T-cell (primary cell): ENCODE measurements at regions not wholly inside any gene's neighbourhood (a gene's known extent, or its start where the extent isn't known, plus 50 kb on each side); places are given as distances from the start of the nearest gene placed in this dataset.

ENCODE experiments used
- ATAC-seq, 4 experiments: fragments of 200-7000 bp in 3 of 4; fragments of 150-1000 bp in 1 of 4; cut with Tn5 transposase; replicated peaks in 1 of 4; 1 replicate in 3 of 4; 2 replicates in 1 of 4; pipeline ENCODE4 v1.10.0; 2021; ENCODE audit warnings: moderate library complexity in 3 of 4, mild to moderate bottlenecking in 2 of 4, moderate number of reproducible peaks in 1 of 4
- CTCF ChIA-PET, 2 donors: fragments of 300-600 bp; sonication (Branson Sonifier 250); formaldehyde crosslinking; loops; one replicate each; lab custom pipeline; 2022; ENCODE audit warnings: antibody characterized with exemption in 2 of 2; lab: Charles Lee
- POLR2A ChIA-PET, 2 donors: fragments of 300-600 bp; sonication (Branson Sonifier 250); formaldehyde crosslinking; loops; one replicate each; lab custom pipeline; 2022; ENCODE audit warnings: antibody characterized with exemption in 2 of 2; lab: Charles Lee
- DNase-seq, 35 experiments: peaks; one replicate each; pipeline versions ENCODE4 v3.0.0 to v3.0.0-alpha.2; 2013 to 2023
- H3K27ac ChIP-seq: one replicate; pipeline ENCODE4 v1.5.1; 2013; ENCODE audit warnings: low read length
- H3K27me3 ChIP-seq, 2 experiments: replicated peaks in 1 of 2; 1 replicate in 1 of 2; 2 replicates in 1 of 2; pipeline versions ENCODE4 v1.6.1 to v1.7.0; 2013; ENCODE audit warnings: low read length in 1 of 2, mixed read lengths in 1 of 2; ENCODE audit not compliant: control insufficient read depth in 2 of 2, insufficient read depth in 2 of 2; ENCODE audit errors: extremely low read depth in 1 of 2
- H3K36me3 ChIP-seq, 2 donors: 1 replicate in 1 of 2; 2 replicates in 1 of 2; pipeline versions ENCODE4 v1.6.1 to v1.7.0; 2013; ENCODE audit warnings: low read length in 1 of 2; ENCODE audit not compliant: control insufficient read depth in 2 of 2, insufficient read depth in 1 of 2; ENCODE audit errors: extremely low read depth in 1 of 2
- H3K4me1 ChIP-seq, 2 experiments: 1 replicate in 1 of 2; 2 replicates in 1 of 2; pipeline versions ENCODE4 v1.6.1 to v1.7.0; 2013; ENCODE audit warnings: low read length in 2 of 2, mixed read lengths in 1 of 2; ENCODE audit not compliant: insufficient read depth in 2 of 2, control insufficient read depth in 1 of 2; ENCODE audit errors: extremely low read depth in 1 of 2
- H3K4me3 ChIP-seq, 2 donors: 1 replicate in 1 of 2; 2 replicates in 1 of 2; pipeline versions ENCODE4 v1.5.1 to v1.7.0; 2013; ENCODE audit warnings: mild to moderate bottlenecking in 2 of 2, low read length in 1 of 2, moderate library complexity in 1 of 2; ENCODE audit not compliant: control insufficient read depth in 1 of 2; ENCODE audit errors: extremely low read depth in 1 of 2
- H3K9me3 ChIP-seq: 2 replicates; pipeline ENCODE4 v1.7.0; 2013
- H3K27ac Mint-ChIP-seq, 2 donors: one replicate each; pipeline ENCODE4 v1.8.0; 2020 to 2021; ENCODE audit warnings: mild to moderate bottlenecking in 2 of 2, mixed read lengths in 2 of 2
- H3K27me3 Mint-ChIP-seq, 2 donors: one replicate each; pipeline ENCODE4 v1.8.0; 2021 to 2022; ENCODE audit warnings: mixed read lengths in 2 of 2
- H3K36me3 Mint-ChIP-seq: one replicate; pipeline ENCODE4 v1.8.0; 2021; ENCODE audit warnings: mixed read lengths
- H3K4me1 Mint-ChIP-seq, 3 donors: one replicate each; pipeline ENCODE4 v1.8.0; 2020 to 2022; ENCODE audit warnings: mixed read lengths in 3 of 3, mild to moderate bottlenecking in 1 of 3
- H3K4me3 Mint-ChIP-seq, 3 donors: one replicate each; pipeline ENCODE4 v1.8.0; 2020 to 2022; ENCODE audit warnings: mild to moderate bottlenecking in 3 of 3, mixed read lengths in 3 of 3, moderate library complexity in 3 of 3
- H3K9me3 Mint-ChIP-seq, 3 donors: one replicate each; pipeline ENCODE4 v1.8.0; 2020 to 2022; ENCODE audit warnings: mixed read lengths in 3 of 3
- WGBS: methylation state at CpG from one replicate; pipeline ENCODE4 v1.1.5; 2013; ENCODE audit warnings: missing lambda C conversion rate; ENCODE audit not compliant: insufficient coverage; 5-methylcytosine and 5-hydroxymethylcytosine counted together

DNA sequence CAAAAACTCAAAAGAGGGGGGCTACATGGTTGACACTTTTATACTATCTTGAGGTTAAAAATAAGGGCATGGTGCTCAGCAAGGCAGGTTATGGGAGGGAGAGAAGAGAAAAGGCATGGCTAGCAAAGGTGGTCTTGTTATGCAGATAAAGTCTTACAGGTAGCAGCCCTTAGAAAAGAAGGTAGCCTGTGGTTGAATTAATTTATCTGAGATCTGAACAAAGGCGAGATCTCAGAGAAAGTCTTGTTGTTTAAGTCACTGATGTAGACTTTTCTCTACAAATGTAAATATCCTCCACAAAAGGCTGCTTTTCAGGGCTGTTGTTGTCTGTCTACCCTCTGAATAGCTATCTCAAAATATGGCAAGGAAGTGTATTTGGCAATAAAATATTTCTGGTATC, 1250.4 kb downstream of the PCDH18 start:
- Mint-ChIP-seq H3K4me1 (no peaks in the 10 kb centered on the region), H3K9me3 (peaks cover 0 to 25% (median 11%) of the 10 kb centered on the region in 3 donors), H3K27me3 (no peaks in the 10 kb centered on the region), H3K27ac (no peak overlapping the region), H3K36me3 (no peaks in the 10 kb centered on the region), H3K4me3 (no peak overlapping the region)
- Histone ChIP-seq H3K4me3 (no peak overlapping the region), H3K27me3 (no peaks in the 10 kb centered on the region), H3K9me3 (no peaks in the 10 kb centered on the region), H3K4me1 (no peaks in the 10 kb centered on the region), H3K27ac (no peak overlapping the region), H3K36me3 (no peaks in the 10 kb centered on the region)
- ATAC-seq (no peak), DNase-seq (no peak)
- CTCF ChIA-PET: no interaction called here
- WGBS: no CpG with 5 or more reads among the region's 1 CpG
- POLR2A ChIA-PET: no interaction called here

DNA sequence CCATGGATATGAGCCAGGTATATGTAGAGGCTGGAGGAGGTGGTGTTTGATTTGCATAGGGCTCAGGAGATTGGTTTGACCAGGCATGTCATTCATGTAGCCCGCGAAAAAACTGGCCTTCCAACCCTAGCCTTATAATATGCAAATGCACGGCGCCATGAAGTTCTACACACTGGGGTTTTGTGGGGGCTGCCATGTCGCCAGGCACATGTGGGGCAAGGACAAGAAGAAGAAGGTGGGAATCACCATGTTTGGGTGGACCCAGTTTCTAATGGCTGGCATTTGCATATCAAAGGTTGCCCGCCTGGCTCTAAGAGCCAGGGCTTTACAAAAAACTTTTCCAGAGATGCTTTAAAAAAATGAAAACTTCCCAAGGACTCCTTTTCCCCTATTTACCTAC, 1251.0 kb downstream of the PCDH18 start:
- Mint-ChIP-seq H3K27me3 (no peaks in the 10 kb centered on the region), H3K27ac (no peak overlapping the region), H3K4me3 (no peak overlapping the region), H3K9me3 (peaks cover 0 to 25% (median 11%) of the 10 kb centered on the region in 3 donors), H3K36me3 (no peaks in the 10 kb centered on the region), H3K4me1 (no peaks in the 10 kb centered on the region)
- POLR2A ChIA-PET: no interaction called here
- CTCF ChIA-PET: no interaction called here
- Histone ChIP-seq H3K4me3 (no peak overlapping the region), H3K27ac (no peak overlapping the region), H3K36me3 (no peaks in the 10 kb centered on the region), H3K4me1 (no peaks in the 10 kb centered on the region), H3K27me3 (no peaks in the 10 kb centered on the region), H3K9me3 (no peaks in the 10 kb centered on the region)
- no peak for ATAC-seq
- DNase-seq: no peak
- no CpG with 5 or more reads among the region's 6 CpGs for WGBS

DNA sequence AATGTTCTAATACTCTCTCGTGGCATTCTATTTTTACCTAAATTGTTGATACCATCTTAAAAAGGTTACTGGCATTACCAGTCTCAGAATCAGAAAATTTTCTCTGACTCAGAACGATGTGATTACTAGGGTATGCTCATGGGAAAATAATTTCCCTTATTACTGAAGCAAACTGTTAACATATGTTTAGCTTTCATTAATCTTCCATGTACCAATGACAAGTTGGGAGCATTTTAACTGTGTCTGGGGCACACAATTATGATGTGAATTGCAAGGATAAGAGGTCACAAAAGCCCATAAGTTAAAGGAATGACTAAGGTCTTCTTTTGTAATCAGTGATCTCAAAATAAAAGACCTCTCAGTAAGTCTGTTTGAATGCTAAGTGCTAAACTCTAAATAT, 1254.6 kb downstream of the PCDH18 start:
- WGBS: no CpG with 5 or more reads among the region's 2 CpGs

DNA sequence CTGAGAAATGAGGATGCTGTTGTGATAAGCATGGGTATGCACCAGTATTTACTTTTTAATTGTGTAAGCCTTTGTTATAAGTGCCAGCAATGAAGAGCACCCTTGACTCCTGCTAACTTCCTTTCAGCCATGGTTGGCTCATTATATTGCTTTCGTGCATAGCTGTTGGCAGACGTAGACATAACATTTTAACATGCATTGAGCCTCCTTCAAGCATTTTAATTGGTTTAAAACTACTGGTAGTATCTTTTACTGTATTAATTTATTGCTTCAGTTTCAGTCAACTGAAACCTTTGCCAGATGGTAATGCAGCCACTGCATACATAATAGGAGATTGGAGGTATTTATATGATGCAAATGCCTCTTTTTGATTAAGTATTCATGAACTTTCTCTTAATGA, 1285.4 kb downstream of the PCDH18 start:
- no peaks in the 10 kb centered on the region for H3K4me1 Mint-ChIP-seq
- H3K27me3 Mint-ChIP-seq: no peaks in the 10 kb centered on the region
- Histone ChIP-seq H3K36me3 (no peaks in the 10 kb centered on the region), H3K9me3 (no peaks in the 10 kb centered on the region), H3K4me3 (no peak overlapping the region), H3K27me3 (no peaks in the 10 kb centered on the region), H3K4me1 (no peaks in the 10 kb centered on the region), H3K27ac (no peak overlapping the region)
- ChIA-PET POLR2A (interaction anchor here in 1 of 2 donors (0.6 kb wide), 1 partner anchor 1458 kb away, joined by 3 read pairs; no protein-coding TSS in a partner anchor), CTCF (interaction anchor here in 1 of 2 donors (0.5 kb wide), 1 partner anchor 1404 kb away, joined by 4 read pairs; no protein-coding TSS in a partner anchor)
- no peak for ATAC-seq
- no peak for DNase-seq
- peaks cover 0 to 7% (median 4%) of the 10 kb centered on the region in 3 donors for H3K9me3 Mint-ChIP-seq
- H3K36me3 Mint-ChIP-seq: no peaks in the 10 kb centered on the region
- no peak overlapping the region for H3K27ac Mint-ChIP-seq
- H3K4me3 Mint-ChIP-seq: no peak overlapping the region
- WGBS: no CpG with 5 or more reads among the region's 2 CpGs

More for the DNA sequence above, 1254.6 kb downstream of the PCDH18 start:
- no peak overlapping the region for H3K4me3 ChIP-seq
- ATAC-seq (no peak), DNase-seq (no peak)
- no peaks in the 10 kb centered on the region for H3K27me3 ChIP-seq
- Mint-ChIP-seq H3K4me1 (no peaks in the 10 kb centered on the region), H3K27ac (no peak overlapping the region), H3K9me3 (peaks cover 13 to 32% (median 16%) of the 10 kb centered on the region in 3 donors), H3K27me3 (no peaks in the 10 kb centered on the region), H3K4me3 (no peak overlapping the region), H3K36me3 (no peaks in the 10 kb centered on the region)
- H3K4me1 ChIP-seq: no peaks in the 10 kb centered on the region
- H3K36me3 ChIP-seq: no peaks in the 10 kb centered on the region
- no peaks in the 10 kb centered on the region for H3K9me3 ChIP-seq
- POLR2A ChIA-PET: no interaction called here
- no peak overlapping the region for H3K27ac ChIP-seq
- CTCF ChIA-PET: no interaction called here

DNA sequence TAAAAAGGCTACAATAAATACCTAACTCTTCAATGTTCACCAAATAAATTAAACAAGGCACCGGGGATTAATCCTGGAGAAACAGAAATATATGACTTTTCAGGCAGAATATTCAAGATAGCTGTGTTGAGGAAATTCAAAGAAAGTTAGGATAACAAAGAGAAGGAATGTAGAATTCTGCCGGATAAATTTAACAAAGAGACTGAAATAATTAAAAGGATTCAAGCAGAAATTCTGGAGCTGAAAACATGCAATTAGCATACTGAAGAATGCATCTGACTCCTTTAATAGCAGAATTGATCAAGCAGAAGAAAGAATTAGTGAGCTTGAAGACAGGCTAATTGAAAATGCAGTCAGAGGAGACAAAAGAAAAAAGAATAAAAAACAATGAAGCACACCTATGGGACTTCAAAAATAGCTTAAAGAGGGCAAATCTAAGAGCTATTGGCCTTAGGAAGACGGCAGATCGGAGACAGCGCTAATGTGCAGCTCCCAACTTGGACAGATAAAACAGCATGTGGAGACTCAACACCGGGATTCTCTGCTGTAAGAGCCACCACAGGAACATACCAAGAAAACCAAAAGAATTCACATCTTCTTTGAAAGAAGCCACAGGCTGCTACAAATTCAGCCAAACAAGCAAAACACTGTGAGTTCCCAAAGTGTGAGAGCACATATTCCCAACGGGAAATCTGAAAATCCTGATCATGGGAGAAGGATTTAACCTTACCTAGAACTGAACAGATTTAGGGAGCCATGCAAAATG, 1290.9 kb downstream of the PCDH18 start:
- Histone ChIP-seq H3K27ac (no peak overlapping the region), H3K4me1 (no peaks in the 10 kb centered on the region), H3K4me3 (no peak overlapping the region), H3K27me3 (no peaks in the 10 kb centered on the region), H3K36me3 (no peaks in the 10 kb centered on the region), H3K9me3 (peaks cover 4% of the 10 kb centered on the region)
- H3K4me3 Mint-ChIP-seq: no peak overlapping the region
- ChIA-PET CTCF (interaction anchor here in 1 of 2 donors (0.5 kb wide), 1 partner anchor 705 kb away, joined by 3 read pairs; no protein-coding TSS in a partner anchor), POLR2A (no interaction called here)
- H3K27ac Mint-ChIP-seq: no peak overlapping the region
- ATAC-seq (no peak), DNase-seq (no peak)
- no peaks in the 10 kb centered on the region for H3K4me1 Mint-ChIP-seq
- WGBS: 83% methylated on average over 5 of the region's 7 CpGs
- H3K36me3 Mint-ChIP-seq: no peaks in the 10 kb centered on the region
- H3K9me3 Mint-ChIP-seq: peaks cover 4 to 28% (median 8%) of the 10 kb centered on the region in 3 donors
- no peaks in the 10 kb centered on the region for H3K27me3 Mint-ChIP-seq

DNA sequence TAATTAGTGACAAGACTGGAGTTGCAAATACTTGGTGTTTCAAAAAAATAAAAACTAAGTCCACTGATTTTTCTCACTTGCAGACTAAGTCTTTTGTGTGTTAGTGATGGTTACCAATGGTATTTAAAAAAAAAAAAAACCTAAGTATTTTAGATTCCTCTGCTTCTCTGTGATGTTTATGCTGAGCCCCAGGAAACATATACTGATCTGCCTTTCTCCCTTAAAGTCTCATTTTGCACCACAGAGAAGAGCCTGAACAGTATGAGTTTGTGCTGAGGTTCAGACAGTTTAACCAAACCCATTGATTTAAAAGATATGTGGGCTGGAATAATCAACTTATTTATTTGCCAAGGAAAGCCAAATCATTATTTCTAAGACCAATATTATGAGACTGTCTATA, 1305.0 kb downstream of the PCDH18 start:
- no peaks in the 10 kb centered on the region for H3K27me3 Mint-ChIP-seq
- H3K4me1 Mint-ChIP-seq: no peaks in the 10 kb centered on the region
- no peak for ATAC-seq
- no peak overlapping the region for H3K4me3 Mint-ChIP-seq
- no peaks in the 10 kb centered on the region for H3K36me3 ChIP-seq
- peaks cover 3 to 18% (median 5%) of the 10 kb centered on the region in 3 donors for H3K9me3 Mint-ChIP-seq
- ChIA-PET CTCF (no interaction called here), POLR2A (no interaction called here)
- H3K36me3 Mint-ChIP-seq: no peaks in the 10 kb centered on the region
- H3K4me3 ChIP-seq: no peak overlapping the region
- H3K9me3 ChIP-seq: no peaks in the 10 kb centered on the region
- H3K27me3 ChIP-seq: no peaks in the 10 kb centered on the region
- no peak overlapping the region for H3K27ac Mint-ChIP-seq
- H3K27ac ChIP-seq: no peak overlapping the region
- DNase-seq: no peak
- no peaks in the 10 kb centered on the region for H3K4me1 ChIP-seq
